Duodenal mucosa (tissue), 2 donors: ENCODE measurements at regions not wholly inside any gene's neighbourhood (a gene's known extent, or its start where the extent isn't known, plus 50 kb on each side); places are given as distances from the start of the nearest gene placed in this dataset.

Experiments
- H3K27ac ChIP-seq: one replicate; pipeline ENCODE4 v1.7.0; 2013; ENCODE audit warnings: low read depth, low read length
- H3K27me3 ChIP-seq, 2 donors: one replicate each; pipeline ENCODE4 v1.7.0; 2013; ENCODE audit warnings: low read length in 2 of 2, control low read depth in 1 of 2; ENCODE audit not compliant: insufficient read depth in 2 of 2, control insufficient read depth in 1 of 2
- H3K36me3 ChIP-seq, 2 donors: one replicate each; pipeline ENCODE4 v1.7.0; 2013; ENCODE audit warnings: low read length in 2 of 2, control low read depth in 1 of 2; ENCODE audit not compliant: insufficient read depth in 2 of 2, control insufficient read depth in 1 of 2
- H3K4me1 ChIP-seq, 2 donors: one replicate each; pipeline ENCODE4 v1.7.0; 2013; ENCODE audit warnings: low read length in 2 of 2, control low read depth in 1 of 2; ENCODE audit not compliant: insufficient read depth in 2 of 2, control insufficient read depth in 1 of 2
- H3K4me3 ChIP-seq, 2 donors: one replicate each; pipeline ENCODE4 v1.7.0; 2013; ENCODE audit warnings: low read length in 2 of 2, low read depth in 1 of 2
- H3K9ac ChIP-seq, 2 donors: one replicate each; pipeline ENCODE4 v1.7.0; 2013; ENCODE audit warnings: low read length in 2 of 2, low read depth in 1 of 2
- H3K9me3 ChIP-seq, 2 donors: one replicate each; pipeline ENCODE4 v1.7.0; 2013; ENCODE audit warnings: low read length in 2 of 2, control low read depth in 1 of 2; ENCODE audit not compliant: control insufficient read depth in 1 of 2

- Histone ChIP-seq H3K27me3 (no peaks in the 10 kb centered on the region), H3K4me1 (no peaks in the 10 kb centered on the region), H3K36me3 (no peaks in the 10 kb centered on the region), H3K27ac (no peak overlapping the region), H3K4me3 (no peak overlapping the region), H3K9ac (no peak overlapping the region), H3K9me3 (no peaks in the 10 kb centered on the region)
Measured at GRCh38 chr6:115667478-115668026, 393.1 kb downstream of the FRK start.

- no peak overlapping the region for H3K9ac ChIP-seq
- H3K9me3 ChIP-seq = no peaks in the 10 kb centered on the region
- H3K4me1 ChIP-seq = no peaks in the 10 kb centered on the region
- H3K4me3 ChIP-seq = no peak overlapping the region
- H3K27me3 ChIP-seq = no peaks in the 10 kb centered on the region
- no peaks in the 10 kb centered on the region for H3K36me3 ChIP-seq
- no peak overlapping the region for H3K27ac ChIP-seq
Measured at GRCh38 chr6:115666997-115667396, 393.7 kb downstream of the FRK start.

GRCh38 chr6:115665310-115665709 is 395.4 kb downstream of the FRK start:
- Histone ChIP-seq H3K9ac (no peak overlapping the region), H3K27ac (no peak overlapping the region), H3K27me3 (no peaks in the 10 kb centered on the region), H3K36me3 (no peaks in the 10 kb centered on the region), H3K4me3 (no peak overlapping the region), H3K9me3 (no peaks in the 10 kb centered on the region), H3K4me1 (no peaks in the 10 kb centered on the region)

DNA sequence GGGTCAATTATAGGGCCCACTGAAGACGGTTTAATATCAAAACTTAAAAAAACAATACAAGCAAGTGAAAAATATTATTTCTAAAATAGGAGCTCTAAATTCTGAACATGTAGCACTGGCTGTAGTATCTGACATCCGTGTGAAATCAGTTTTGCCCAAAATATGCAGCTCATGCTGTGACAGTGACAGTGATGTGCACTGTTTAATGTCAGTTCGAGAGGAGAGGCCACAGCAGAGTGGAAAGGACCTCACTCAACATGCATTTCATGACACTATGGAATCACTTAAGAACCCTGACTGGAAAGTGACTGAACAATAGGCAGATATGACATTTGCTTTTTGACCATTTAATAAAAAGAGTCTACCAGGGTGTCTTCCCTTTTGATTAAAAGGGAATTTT is 397.0 kb downstream of the FRK start:
- no peak overlapping the region for H3K9ac ChIP-seq
- no peaks in the 10 kb centered on the region for H3K27me3 ChIP-seq
- H3K4me3 ChIP-seq = no peak overlapping the region
- H3K4me1 ChIP-seq = no peaks in the 10 kb centered on the region
- H3K36me3 ChIP-seq = no peaks in the 10 kb centered on the region
- no peaks in the 10 kb centered on the region for H3K9me3 ChIP-seq
- H3K27ac ChIP-seq = no peak overlapping the region

- Histone ChIP-seq H3K27me3 (no peaks in the 10 kb centered on the region), H3K4me1 (no peaks in the 10 kb centered on the region), H3K27ac (no peak overlapping the region), H3K4me3 (no peak overlapping the region), H3K36me3 (no peaks in the 10 kb centered on the region), H3K9me3 (no peaks in the 10 kb centered on the region), H3K9ac (no peak overlapping the region)
Measured at GRCh38 chr6:115643762-115644161, 416.9 kb downstream of the FRK start.

DNA sequence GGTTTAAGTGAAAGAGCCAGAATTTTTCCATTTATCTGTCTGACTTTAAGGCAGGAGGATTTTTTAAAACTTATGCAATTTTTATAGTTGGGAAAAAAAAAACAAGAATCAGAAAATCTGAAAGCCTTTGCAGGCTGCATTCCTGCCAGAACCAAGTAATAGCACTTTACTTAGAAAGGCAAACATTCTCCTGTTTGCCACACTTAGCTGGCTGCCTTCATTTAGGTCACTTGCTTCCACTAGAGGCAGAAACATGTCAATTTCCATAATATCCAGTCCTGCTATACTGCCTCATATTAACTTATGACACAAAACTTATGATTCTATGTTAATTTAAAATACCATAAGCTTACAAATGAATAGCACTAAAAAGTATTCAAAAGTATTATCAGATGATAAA is 425.8 kb downstream of the FRK start:
- H3K4me1 ChIP-seq = no peaks in the 10 kb centered on the region
- H3K9me3 ChIP-seq = no peaks in the 10 kb centered on the region
- no peaks in the 10 kb centered on the region for H3K36me3 ChIP-seq
- H3K9ac ChIP-seq = no peak overlapping the region
- H3K4me3 ChIP-seq = no peak overlapping the region
- no peaks in the 10 kb centered on the region for H3K27me3 ChIP-seq
- no peak overlapping the region for H3K27ac ChIP-seq

DNA sequence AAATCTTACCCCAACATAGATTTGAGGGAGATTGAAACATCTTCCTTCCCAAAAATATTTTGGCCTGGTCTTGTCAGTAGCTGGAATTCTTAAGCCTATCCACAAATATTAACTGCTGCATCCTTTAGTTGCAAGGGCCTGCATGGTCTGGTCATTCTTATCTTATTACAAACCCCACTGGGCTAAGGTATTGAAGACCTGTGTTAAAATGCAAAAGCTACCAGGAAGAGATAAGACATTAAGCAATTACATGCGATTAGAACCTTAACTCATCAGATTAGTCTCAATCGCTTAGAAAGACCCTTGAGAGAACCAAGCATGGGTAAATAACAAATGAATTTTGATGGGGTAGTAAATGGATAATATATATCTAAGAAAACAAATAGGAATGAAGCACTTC is 426.6 kb downstream of the FRK start:
- H3K27me3 ChIP-seq = no peaks in the 10 kb centered on the region
- H3K4me1 ChIP-seq = no peaks in the 10 kb centered on the region
- H3K9ac ChIP-seq = no peak overlapping the region
- no peak overlapping the region for H3K27ac ChIP-seq
- no peaks in the 10 kb centered on the region for H3K9me3 ChIP-seq
- H3K36me3 ChIP-seq = no peaks in the 10 kb centered on the region
- H3K4me3 ChIP-seq = no peak overlapping the region

DNA sequence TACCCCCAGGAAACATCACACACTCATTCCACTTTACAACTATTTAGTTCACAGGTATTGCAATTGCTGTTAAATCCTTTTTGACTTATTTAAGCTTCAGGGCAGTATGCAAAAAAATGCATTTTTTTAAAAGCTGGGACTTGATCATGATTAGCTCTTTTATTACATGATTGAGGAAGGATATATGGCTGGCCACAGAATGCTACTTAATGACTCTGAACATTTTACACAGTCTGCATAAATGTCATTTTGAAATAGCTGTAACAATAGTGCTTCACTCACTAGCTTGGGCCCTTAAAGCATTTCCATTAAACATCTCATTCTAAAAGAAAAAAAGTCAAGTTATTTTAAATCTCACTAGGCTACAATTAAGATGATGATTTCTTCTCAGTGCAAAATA is 429.7 kb downstream of the FRK start:
- Histone ChIP-seq H3K27me3 (no peaks in the 10 kb centered on the region), H3K9ac (no peak overlapping the region), H3K36me3 (no peaks in the 10 kb centered on the region), H3K4me1 (no peaks in the 10 kb centered on the region), H3K27ac (no peak overlapping the region), H3K9me3 (no peaks in the 10 kb centered on the region), H3K4me3 (no peak overlapping the region)

- Histone ChIP-seq H3K4me3 (no peak overlapping the region), H3K36me3 (no peaks in the 10 kb centered on the region), H3K27me3 (no peaks in the 10 kb centered on the region), H3K9me3 (no peaks in the 10 kb centered on the region), H3K9ac (no peak overlapping the region), H3K27ac (no peak overlapping the region), H3K4me1 (no peaks in the 10 kb centered on the region)
Measured at GRCh38 chr6:115630424-115631024, 430.2 kb downstream of the FRK start.

DNA sequence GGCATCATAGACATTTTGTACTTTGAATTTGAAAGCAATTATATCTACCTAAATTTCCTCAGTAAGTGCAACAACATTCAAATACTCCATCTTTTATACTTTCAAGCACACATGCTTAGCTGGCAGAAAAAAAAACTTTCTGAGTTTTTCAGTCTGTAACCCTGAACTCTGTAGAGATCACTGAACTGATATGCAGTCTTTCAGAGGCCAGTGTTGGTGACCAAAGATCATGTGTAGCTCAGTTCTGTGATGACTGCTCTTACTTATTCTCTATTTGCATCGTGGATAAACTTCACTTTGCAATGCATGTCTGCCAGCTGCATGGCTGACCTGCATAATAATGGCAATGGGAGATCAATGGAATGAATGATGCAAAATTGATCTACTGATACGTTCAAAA is 431.3 kb downstream of the FRK start:
- no peaks in the 10 kb centered on the region for H3K4me1 ChIP-seq
- H3K9me3 ChIP-seq = no peaks in the 10 kb centered on the region
- H3K27me3 ChIP-seq = no peaks in the 10 kb centered on the region
- H3K36me3 ChIP-seq = no peaks in the 10 kb centered on the region
- H3K4me3 ChIP-seq = no peak overlapping the region
- H3K9ac ChIP-seq = no peak overlapping the region
- H3K27ac ChIP-seq = no peak overlapping the region

DNA sequence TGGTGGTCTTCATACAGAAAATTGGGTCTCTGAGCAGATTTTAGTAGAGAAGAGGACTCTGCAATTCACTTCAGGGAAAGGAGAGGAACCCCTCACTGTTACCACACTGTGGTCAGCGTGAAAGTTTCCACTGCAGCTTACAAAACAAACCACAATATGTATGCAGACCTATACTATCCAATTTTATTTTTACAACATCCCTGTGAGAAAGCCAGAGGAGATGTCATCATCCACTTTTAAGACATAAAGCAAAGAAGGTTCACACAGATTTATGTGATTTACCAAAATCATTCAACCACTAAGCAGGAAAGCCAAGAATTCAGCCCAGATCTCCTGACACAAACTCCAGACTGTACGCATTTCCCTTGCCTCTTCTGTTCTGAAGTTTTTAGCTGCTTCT is 442.4 kb downstream of the FRK start:
- H3K27me3 ChIP-seq = no peaks in the 10 kb centered on the region
- no peak overlapping the region for H3K27ac ChIP-seq
- no peaks in the 10 kb centered on the region for H3K36me3 ChIP-seq
- H3K4me3 ChIP-seq = no peak overlapping the region
- H3K9me3 ChIP-seq = no peaks in the 10 kb centered on the region
- H3K9ac ChIP-seq = no peak overlapping the region
- H3K4me1 ChIP-seq = no peaks in the 10 kb centered on the region
